ENCODE measurements at regions not wholly inside any gene's neighbourhood (a gene's known extent, or its start where the extent isn't known, plus 50 kb on each side); places are given as distances from the start of the nearest gene placed in this dataset.
"Not testable (repeated sequence)": the region's sequence is repeated elsewhere in the genome, so short reads cannot be mapped to it uniquely, and the experiment has no call there.

GRCh38 chr6:11311970-11312369 is 79.5 kb upstream of the NEDD9 start:
- Mint-ChIP-seq H3K27me3 (ENCODE audit: low read depth) (no peaks in the 10 kb centered on the region), H3K4me3 (ENCODE audit: unreplicated experiment) (no peak overlapping the region), H3K36me3 (ENCODE audit: low read depth) (no peaks in the 10 kb centered on the region), H3K27ac (ENCODE audit: unreplicated experiment) (no peak overlapping the region), H3K4me1 (ENCODE audit: low read depth) (peaks cover 16% of the 10 kb centered on the region), H3K9me3 (ENCODE audit: low read depth) (peaks cover 3% of the 10 kb centered on the region)
- no peak for TF ChIP-seq CTCF (IDR thresholded peaks at IDR 0.05)
- no peak for DNase-seq (ENCODE audit: low spot score)

GRCh38 chr6:11309947-11310665 is 77.6 kb upstream of the NEDD9 start:
- Mint-ChIP-seq H3K4me1 (ENCODE audit: low read depth) (no peaks in the 10 kb centered on the region), H3K27ac (ENCODE audit: unreplicated experiment) (no peak overlapping the region), H3K4me3 (ENCODE audit: unreplicated experiment) (no peak overlapping the region), H3K36me3 (ENCODE audit: low read depth) (no peaks in the 10 kb centered on the region), H3K27me3 (ENCODE audit: low read depth) (no peaks in the 10 kb centered on the region), H3K9me3 (ENCODE audit: low read depth) (peaks cover 3% of the 10 kb centered on the region)
- DNase-seq (ENCODE audit: low spot score) = no peak
- TF ChIP-seq CTCF (IDR thresholded peaks at IDR 0.05) = no peak

GRCh38 chr6:11307226-11307625 is 74.8 kb upstream of the NEDD9 start:
- no peak overlapping the region for H3K27ac Mint-ChIP-seq (ENCODE audit: unreplicated experiment)
- peaks cover 3% of the 10 kb centered on the region for H3K36me3 Mint-ChIP-seq (ENCODE audit: low read depth)
- no peak overlapping the region for H3K4me3 Mint-ChIP-seq (ENCODE audit: unreplicated experiment)
- DNase-seq (ENCODE audit: low spot score) = no peak
- no peaks in the 10 kb centered on the region for H3K4me1 Mint-ChIP-seq (ENCODE audit: low read depth)
- peaks cover 10% of the 10 kb centered on the region for H3K9me3 Mint-ChIP-seq (ENCODE audit: low read depth)
- no peaks in the 10 kb centered on the region for H3K27me3 Mint-ChIP-seq (ENCODE audit: low read depth)
- no peak for TF ChIP-seq CTCF (IDR thresholded peaks at IDR 0.05)

GRCh38 chr6:11304946-11305345 is 72.5 kb upstream of the NEDD9 start:
- peaks cover 22% of the 10 kb centered on the region for H3K9me3 Mint-ChIP-seq (ENCODE audit: low read depth)
- H3K27me3 Mint-ChIP-seq (ENCODE audit: low read depth) = no peaks in the 10 kb centered on the region
- peaks cover 6% of the 10 kb centered on the region for H3K36me3 Mint-ChIP-seq (ENCODE audit: low read depth)
- H3K4me1 Mint-ChIP-seq (ENCODE audit: low read depth) = no peaks in the 10 kb centered on the region
- no peak overlapping the region for H3K27ac Mint-ChIP-seq (ENCODE audit: unreplicated experiment)
- H3K4me3 Mint-ChIP-seq (ENCODE audit: unreplicated experiment) = no peak overlapping the region
- DNase-seq (ENCODE audit: low spot score) = no peak
- no peak for TF ChIP-seq CTCF (IDR thresholded peaks at IDR 0.05)

GRCh38 chr6:11299876-11300428 is 67.5 kb upstream of the NEDD9 start:
- not testable (repeated sequence) for H3K36me3 Mint-ChIP-seq (ENCODE audit: low read depth); H3K4me3 Mint-ChIP-seq (ENCODE audit: unreplicated experiment); DNase-seq (ENCODE audit: low spot score); H3K27me3 Mint-ChIP-seq (ENCODE audit: low read depth)
- Mint-ChIP-seq H3K27ac (ENCODE audit: unreplicated experiment) (peak overlapping the region; percentile 45), H3K4me1 (ENCODE audit: low read depth) (peaks cover 14% of the 10 kb centered on the region), H3K9me3 (ENCODE audit: low read depth) (peaks cover 34% of the 10 kb centered on the region)

- not testable (repeated sequence) for H3K27me3 Mint-ChIP-seq (ENCODE audit: low read depth)
Observed at GRCh38 chr6:11299421-11299784, 66.9 kb upstream of the NEDD9 start.

More at GRCh38 chr6:11299421-11299784, 66.9 kb upstream of the NEDD9 start:
- DNase-seq (ENCODE audit: low spot score); H3K36me3 Mint-ChIP-seq (ENCODE audit: low read depth); H3K4me3 Mint-ChIP-seq (ENCODE audit: unreplicated experiment); H3K27ac Mint-ChIP-seq (ENCODE audit: unreplicated experiment): not testable (repeated sequence)
- H3K9me3 Mint-ChIP-seq (ENCODE audit: low read depth) = peaks cover 35% of the 10 kb centered on the region
- peaks cover 14% of the 10 kb centered on the region for H3K4me1 Mint-ChIP-seq (ENCODE audit: low read depth)

All from chondrocyte (in vitro differentiated cells).